ENCODE measurements at regions not wholly inside any gene's neighbourhood (a gene's known extent, or its start where the extent isn't known, plus 50 kb on each side); places are given as distances from the start of the nearest gene placed in this dataset.

- DNase-seq: no peak
Observed at GRCh38 chr1:4298361-4299083, 355.9 kb upstream of the AJAP1 start.

DNA sequence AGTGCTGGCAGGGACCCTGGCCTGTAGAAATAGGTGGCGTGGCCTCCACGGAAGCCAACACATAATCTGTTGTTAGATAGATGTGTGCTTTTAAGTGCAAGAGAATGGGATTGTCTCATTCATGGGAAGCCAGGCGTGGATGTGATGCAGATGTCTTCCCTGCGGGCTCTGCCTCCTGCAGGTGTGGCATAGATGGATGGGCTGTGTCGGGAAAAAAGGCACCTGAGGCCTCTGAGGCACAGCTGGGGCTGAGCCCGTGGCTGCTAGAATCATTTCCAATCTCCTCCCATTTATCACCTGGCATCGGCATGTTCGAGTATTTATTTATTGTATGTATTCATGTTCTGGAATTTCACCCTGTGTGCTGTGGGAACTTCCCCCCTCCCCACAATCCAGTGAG lies 353.4 kb upstream of the AJAP1 start:
- no peak for DNase-seq

GRCh38 chr1:4303303-4303702 lies 351.1 kb upstream of the AJAP1 start:
- no peak for DNase-seq

GRCh38 chr1:4305526-4306301 lies 348.7 kb upstream of the AJAP1 start:
- no peak for DNase-seq

DNA sequence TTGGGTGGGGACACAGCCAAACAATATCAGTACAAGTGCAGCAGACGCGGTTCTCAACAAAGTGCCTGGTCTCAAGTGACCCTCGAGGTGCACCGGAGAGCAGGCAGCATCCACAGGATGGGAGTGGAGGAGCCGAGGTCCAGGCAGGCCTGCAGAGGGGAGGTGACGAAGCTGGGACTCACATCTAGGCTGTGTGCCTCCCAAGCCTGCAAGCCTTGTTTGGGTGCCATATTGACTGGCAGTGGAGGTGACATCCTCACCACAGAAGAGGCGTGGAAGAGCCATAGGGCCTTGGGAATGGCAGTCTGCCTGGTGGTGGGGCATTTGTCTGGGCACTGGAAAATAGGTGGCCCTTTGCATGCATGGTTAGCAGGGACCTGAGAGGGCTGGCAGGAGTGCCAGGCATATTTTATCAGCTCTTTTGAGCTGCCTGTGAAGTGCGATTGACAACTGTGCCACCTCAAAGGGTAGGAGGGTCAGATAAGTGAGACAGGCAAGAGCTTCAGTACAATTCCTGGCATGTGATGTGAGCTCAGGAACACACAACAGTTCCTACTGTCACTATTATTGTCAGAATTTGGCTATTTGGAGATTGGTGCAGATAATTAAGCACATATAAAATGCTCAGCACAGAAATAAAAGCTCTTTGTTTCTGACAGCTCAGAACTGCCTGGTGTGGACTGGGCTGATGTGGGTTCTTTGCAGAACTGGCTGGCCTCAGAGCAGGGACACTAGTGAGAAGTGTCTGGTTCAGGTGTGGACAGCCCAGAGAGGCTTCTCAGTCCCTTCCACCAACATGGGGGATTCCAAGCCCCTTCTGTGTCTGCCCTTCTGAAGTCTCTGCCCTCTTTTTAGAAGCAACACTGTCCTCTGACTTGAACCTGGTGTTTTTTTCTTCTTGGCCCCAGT lies 347.6 kb upstream of the AJAP1 start:
- DNase-seq: no peak

DNA sequence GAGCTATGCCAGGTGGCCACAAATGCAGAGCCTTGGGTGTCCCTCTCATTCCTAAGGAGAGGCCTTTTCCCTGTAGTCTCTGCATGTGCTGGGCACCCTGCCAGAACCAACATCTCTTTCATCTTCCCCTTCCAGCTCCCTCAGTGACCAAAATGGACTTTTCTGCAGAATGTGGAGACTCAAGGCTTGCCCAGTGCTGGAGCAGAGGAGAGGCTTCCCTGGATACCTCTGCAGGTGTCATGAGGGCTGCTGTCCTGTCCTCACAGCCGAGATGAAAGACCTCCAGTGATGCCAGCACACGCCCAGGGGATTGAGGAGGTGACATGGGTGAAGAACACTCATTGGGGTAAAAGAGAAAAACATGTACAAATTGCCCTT lies 347.0 kb upstream of the AJAP1 start:
- no peak for DNase-seq

- no peak for DNase-seq
Observed at GRCh38 chr1:4307911-4308545, 346.4 kb upstream of the AJAP1 start.

- no peak for DNase-seq
Observed at GRCh38 chr1:4308806-4309205, 345.6 kb upstream of the AJAP1 start.

DNA sequence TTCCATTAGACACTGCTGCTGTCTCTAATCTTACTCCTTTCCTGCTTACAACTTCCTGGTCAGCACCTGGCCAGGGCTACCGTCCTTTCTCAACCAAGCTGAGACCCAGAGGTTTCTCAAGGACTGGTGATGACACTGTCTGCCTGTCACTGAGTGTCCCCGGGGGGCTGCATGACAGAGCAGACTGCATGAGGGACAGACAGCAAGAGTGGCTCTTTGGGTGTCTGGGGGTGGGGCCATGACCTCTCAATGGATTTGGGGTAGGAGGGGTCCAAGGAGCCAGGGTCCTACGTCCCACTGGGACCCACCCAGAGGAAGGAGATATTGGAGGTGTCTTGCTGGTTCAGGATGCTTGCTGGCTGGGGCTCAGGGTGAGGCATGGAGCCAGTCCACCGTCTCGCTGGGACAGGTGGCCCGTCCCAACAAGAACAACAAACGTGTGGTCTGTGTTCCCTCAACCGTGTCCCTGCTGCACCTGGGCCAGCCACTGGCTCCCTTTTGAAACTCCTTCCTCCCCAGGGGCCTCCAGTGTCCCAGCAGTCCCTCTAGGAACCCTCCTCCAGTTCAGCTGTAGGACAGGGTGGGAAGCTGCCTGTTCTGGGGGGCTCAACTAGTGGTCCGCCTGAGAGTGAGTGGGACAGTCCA lies 344.6 kb upstream of the AJAP1 start:
- no peak for DNase-seq

DNA sequence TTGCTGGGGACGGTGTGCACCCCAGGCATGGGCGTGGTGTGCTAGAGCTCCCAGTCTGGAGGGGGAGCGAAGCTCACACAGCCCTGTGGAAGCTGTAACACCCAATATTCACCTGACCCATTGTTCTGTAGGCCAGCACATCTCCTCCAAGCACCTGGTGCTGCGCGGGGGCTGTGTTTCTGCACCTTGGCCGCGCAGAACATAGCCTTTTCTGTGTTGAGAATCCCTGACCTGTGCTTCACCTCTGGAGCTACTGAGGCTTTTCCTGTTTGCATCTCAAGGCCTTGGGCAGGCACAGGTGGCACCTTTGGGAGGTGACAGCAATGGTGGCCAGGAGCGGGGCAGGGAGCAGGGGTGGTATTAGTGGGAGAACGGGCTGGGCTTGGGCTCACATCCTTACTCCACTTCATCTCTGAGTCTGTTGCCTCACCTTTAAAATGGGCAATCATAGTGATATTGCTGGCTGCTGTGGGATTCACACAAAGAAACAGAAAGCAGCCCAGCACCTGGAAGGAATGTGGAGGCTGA lies 343.9 kb upstream of the AJAP1 start:
- no peak for DNase-seq

GRCh38 chr1:4312024-4312423 lies 342.4 kb upstream of the AJAP1 start:
- no peak for DNase-seq

DNA sequence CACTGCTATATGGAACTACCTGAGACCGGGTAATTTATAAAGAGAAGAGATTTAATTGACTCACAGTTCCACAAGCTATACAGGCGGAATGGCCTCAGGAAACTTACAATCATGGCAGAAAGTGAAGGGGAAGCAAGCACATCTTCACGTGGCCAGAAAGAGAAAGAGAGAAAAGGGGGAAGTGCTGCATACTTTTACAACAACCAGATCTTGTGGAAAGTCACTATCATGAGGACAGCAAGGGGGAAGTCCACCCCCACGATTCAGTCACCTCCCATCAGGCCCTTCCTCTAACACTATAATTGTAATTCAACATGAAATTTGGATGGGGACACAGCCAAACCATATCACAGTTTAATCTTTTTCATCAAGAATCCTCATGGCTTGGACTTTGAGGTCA lies 339.2 kb upstream of the AJAP1 start:
- DNase-seq: no peak

GRCh38 chr1:4317207-4317606 lies 337.2 kb upstream of the AJAP1 start:
- DNase-seq: no peak

GRCh38 chr1:4318720-4319119 lies 335.7 kb upstream of the AJAP1 start:
- no peak for DNase-seq

GRCh38 chr1:4319496-4319895 lies 334.9 kb upstream of the AJAP1 start:
- no peak for DNase-seq

GRCh38 chr1:4322881-4323280 lies 331.5 kb upstream of the AJAP1 start:
- no peak for DNase-seq

- no peak for DNase-seq
Observed at GRCh38 chr1:4323309-4323708, 331.1 kb upstream of the AJAP1 start.

- DNase-seq: no peak
Observed at GRCh38 chr1:4324525-4324924, 329.9 kb upstream of the AJAP1 start.

DNA sequence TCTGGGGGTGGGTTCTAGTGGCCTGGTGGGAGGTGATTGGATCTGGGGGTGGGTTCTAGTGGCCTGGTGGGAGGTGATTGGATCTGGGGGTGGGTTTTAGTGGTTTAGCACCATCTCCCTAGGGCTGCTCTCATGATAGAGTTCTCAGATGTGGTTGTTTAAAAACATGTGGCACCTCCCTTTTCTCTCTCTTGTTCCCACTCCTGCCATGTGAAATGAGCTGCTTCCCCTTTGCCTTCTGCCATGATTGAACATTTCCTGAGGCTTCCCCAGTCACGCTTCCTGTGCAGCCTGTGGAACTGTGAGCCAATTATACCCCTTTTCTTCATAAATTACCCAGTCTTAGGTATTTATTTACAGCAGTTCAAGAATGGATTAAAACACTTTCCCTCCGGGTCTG lies 327.3 kb upstream of the AJAP1 start:
- no peak for DNase-seq

GRCh38 chr1:4328402-4329071 lies 325.9 kb upstream of the AJAP1 start:
- no peak for DNase-seq
